MM.1S (cell line): ENCODE measurements at regions not wholly inside any gene's neighbourhood (a gene's known extent, or its start where the extent isn't known, plus 50 kb on each side); places are given as distances from the start of the nearest gene placed in this dataset.

ENCODE experiments used
- DNase-seq: peaks from one replicate; pipeline ENCODE4 v3.0.0-alpha.2; 2015
- H2AFZ ChIP-seq: fragments of 300-600 bp; sonication (generic); 2 replicates; pipeline ENCODE4 v1.6.0; 2016; ENCODE audit warnings: antibody characterized with exemption, low read length
- H3F3A ChIP-seq: fragments of 300-600 bp; sonication (generic); 2 replicates; pipeline ENCODE4 v1.6.1; 2016; ENCODE audit warnings: mild to moderate bottlenecking, antibody characterized with exemption, low read length, moderate library complexity, mixed read lengths; ENCODE audit not compliant: insufficient read depth
- H3K27ac ChIP-seq: fragments of 300-600 bp; sonication (generic); 2 replicates; pipeline ENCODE4 v1.5.1; 2016; ENCODE audit warnings: mild to moderate bottlenecking, low read length
- H3K27me3 ChIP-seq: fragments of 300-600 bp; sonication (generic); replicated peaks from 2 replicates; pipeline ENCODE4 v1.6.0; 2016; ENCODE audit warnings: low read length; ENCODE audit not compliant: insufficient read depth
- H3K36me3 ChIP-seq: fragments of 300-600 bp; sonication (generic); replicated peaks from 2 replicates; pipeline ENCODE4 v1.6.1; 2016; ENCODE audit warnings: mild to moderate bottlenecking, low read length, mixed read lengths; ENCODE audit not compliant: insufficient read depth
- H3K4me1 ChIP-seq: fragments of 300-600 bp; sonication (generic); 2 replicates; pipeline ENCODE4 v1.6.1; 2016; ENCODE audit warnings: low read length, mixed read lengths
- H3K4me2 ChIP-seq: fragments of 300-600 bp; sonication (generic); 2 replicates; pipeline ENCODE4 v1.6.0; 2016; ENCODE audit warnings: low read depth, low read length
- H3K4me3 ChIP-seq: fragments of 300-600 bp; sonication (generic); 2 replicates; pipeline ENCODE4 v1.5.1; 2016; ENCODE audit warnings: low read length, mixed read lengths
- H3K79me2 ChIP-seq: fragments of 300-600 bp; sonication (generic); 2 replicates; pipeline ENCODE4 v1.6.1; 2016; ENCODE audit warnings: mixed run types, low read length, mixed read lengths
- H3K9ac ChIP-seq: fragments of 300-600 bp; sonication (generic); 2 replicates; pipeline ENCODE4 v1.6.1; 2016; ENCODE audit warnings: low read length, mixed read lengths
- H3K9me2 ChIP-seq: fragments of 300-600 bp; sonication (generic); replicated peaks from 2 replicates; pipeline ENCODE4 v1.6.1; 2016; ENCODE audit warnings: mild to moderate bottlenecking, low read length, mixed read lengths; ENCODE audit not compliant: insufficient read depth
- H3K9me3 ChIP-seq: fragments of 300-600 bp; sonication (generic); replicated peaks from 2 replicates; pipeline ENCODE4 v1.6.1; 2016; ENCODE audit warnings: mild to moderate bottlenecking, low read length, mixed read lengths; ENCODE audit not compliant: insufficient read depth
- H4K20me1 ChIP-seq: fragments of 300-600 bp; sonication (generic); 2 replicates; pipeline ENCODE4 v1.6.1; 2016; ENCODE audit warnings: mild to moderate bottlenecking, low read length, moderate library complexity, mixed read lengths; ENCODE audit not compliant: insufficient read depth
- CTCF ChIP-seq: fragments of 300-600 bp; sonication (generic); IDR thresholded peaks from 2 replicates; pipeline ENCODE4 v1.5.1; 2016; ENCODE audit warnings: antibody characterized with exemption, low read length, mixed read lengths
- EZH2 ChIP-seq: fragments of 300-600 bp; sonication (generic); optimal IDR thresholded peaks from 2 replicates; pipeline ENCODE3; 2017; ENCODE audit warnings: low read depth, mild to moderate bottlenecking, antibody characterized with exemption, low read length, mixed read lengths
- EZH2phosphoT487 ChIP-seq: fragments of 300-600 bp; sonication (generic); IDR thresholded peaks from 2 replicates; pipeline ENCODE4 v1.6.1; 2018; ENCODE audit warnings: antibody characterized with exemption, low read length

DNA sequence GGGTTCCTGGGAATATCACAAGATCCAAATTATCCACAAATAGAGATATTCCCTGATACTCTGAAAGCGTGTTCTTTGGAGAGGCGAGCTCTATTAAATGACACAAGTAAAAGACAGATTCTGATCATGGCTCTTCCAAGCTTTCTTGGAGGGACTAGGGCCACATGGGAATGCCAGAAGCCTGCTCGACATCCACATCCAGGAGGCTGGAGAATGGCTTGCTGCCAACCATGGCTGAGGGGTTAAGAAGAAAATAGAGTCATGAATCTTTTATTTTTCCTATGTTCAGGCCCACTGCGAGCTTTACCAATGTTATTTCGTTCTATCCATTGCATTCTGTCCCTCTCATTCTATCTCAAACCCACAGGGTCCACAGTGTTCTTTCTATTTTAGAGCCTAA, 1018.0 kb upstream of the CELF2 start:
- no peaks in the 10 kb centered on the region for H3K9me2 ChIP-seq
- H3K27ac ChIP-seq: no peak overlapping the region
- H3K4me2 ChIP-seq: no peak overlapping the region
- no peaks in the 10 kb centered on the region for H3K9me3 ChIP-seq
- H3K79me2 ChIP-seq: no peaks in the 10 kb centered on the region
- H2AFZ ChIP-seq: no peak overlapping the region
- no peak for DNase-seq
- no peaks in the 10 kb centered on the region for H4K20me1 ChIP-seq
- H3K36me3 ChIP-seq: no peaks in the 10 kb centered on the region
- no peak overlapping the region for H3K9ac ChIP-seq
- H3K4me3 ChIP-seq: no peak overlapping the region
- H3K4me1 ChIP-seq: no peaks in the 10 kb centered on the region
- no peaks in the 10 kb centered on the region for H3K27me3 ChIP-seq
- no peaks in the 10 kb centered on the region for H3F3A ChIP-seq
- TF ChIP-seq EZH2: no peak
- no peak for TF ChIP-seq CTCF

- H3K36me3 ChIP-seq: no peaks in the 10 kb centered on the region
- no peak overlapping the region for H3K27ac ChIP-seq
- H3K9ac ChIP-seq: no peak overlapping the region
- no peak for TF ChIP-seq EZH2phosphoT487
- no peak for TF ChIP-seq EZH2
- TF ChIP-seq CTCF: no peak
- H3K27me3 ChIP-seq: no peaks in the 10 kb centered on the region
- H2AFZ ChIP-seq: no peak overlapping the region
- no peak overlapping the region for H3K4me2 ChIP-seq
- no peaks in the 10 kb centered on the region for H3F3A ChIP-seq
- no peak overlapping the region for H3K4me3 ChIP-seq
- no peaks in the 10 kb centered on the region for H4K20me1 ChIP-seq
- H3K4me1 ChIP-seq: no peaks in the 10 kb centered on the region
- H3K9me2 ChIP-seq: no peaks in the 10 kb centered on the region
- no peaks in the 10 kb centered on the region for H3K79me2 ChIP-seq
- H3K9me3 ChIP-seq: no peaks in the 10 kb centered on the region
- DNase-seq: no peak
Observed at GRCh38 chr10:10007957-10008356, 1009.7 kb upstream of the CELF2 start.

- Histone ChIP-seq H3K27me3 (no peaks in the 10 kb centered on the region), H3K9ac (no peak overlapping the region), H3K9me2 (no peaks in the 10 kb centered on the region), H3K27ac (no peak overlapping the region), H4K20me1 (no peaks in the 10 kb centered on the region), H3K4me3 (no peak overlapping the region), H3K4me1 (no peaks in the 10 kb centered on the region), H3K9me3 (no peaks in the 10 kb centered on the region), H3K4me2 (no peak overlapping the region), H2AFZ (no peak overlapping the region), H3K36me3 (no peaks in the 10 kb centered on the region), H3F3A (no peaks in the 10 kb centered on the region), H3K79me2 (no peaks in the 10 kb centered on the region)
- DNase-seq: no peak
- TF ChIP-seq EZH2 (no peak), EZH2phosphoT487 (no peak), CTCF (no peak)
Observed at GRCh38 chr10:10010397-10010796, 1007.3 kb upstream of the CELF2 start.

GRCh38 chr10:10014846-10015245, 1002.8 kb upstream of the CELF2 start:
- Histone ChIP-seq H4K20me1 (no peaks in the 10 kb centered on the region), H3K79me2 (no peaks in the 10 kb centered on the region), H3K9ac (no peak overlapping the region), H3K9me2 (no peaks in the 10 kb centered on the region), H3K27ac (no peak overlapping the region), H3K4me1 (no peaks in the 10 kb centered on the region), H3K9me3 (no peaks in the 10 kb centered on the region), H2AFZ (no peak overlapping the region), H3K36me3 (no peaks in the 10 kb centered on the region), H3K4me2 (no peak overlapping the region), H3K4me3 (no peak overlapping the region), H3F3A (no peaks in the 10 kb centered on the region), H3K27me3 (no peaks in the 10 kb centered on the region)
- DNase-seq: no peak
- no peak for TF ChIP-seq EZH2phosphoT487
